Gastrocnemius medialis (tissue), 4 donors: ENCODE measurements at regions not wholly inside any gene's neighbourhood (a gene's known extent, or its start where the extent isn't known, plus 50 kb on each side); places are given as distances from the start of the nearest gene placed in this dataset.

Source experiments
- POLR2A ChIP-seq, 2 donors: fragments of 450-650 bp; IDR thresholded peaks; one replicate each; pipeline ENCODE4 v1.6.1; 2017; ENCODE audit warnings: antibody characterized with exemption in 2 of 2, mild to moderate bottlenecking in 2 of 2, moderate library complexity in 2 of 2
- TF ChIP-seq, protein P1 (sequence below), 5 experiments: fragments of 450-650 bp in 3 of 5; fragments of 200-600 bp in 2 of 5; sonication (generic) in 2 of 5; IDR thresholded peaks in 4 of 5; conservative IDR thresholded peaks in 1 of 5; 1 replicate in 4 of 5; 2 replicates in 1 of 5; pipeline ENCODE4 v1.5.1; 2016 to 2019; ENCODE audit warnings: antibody characterized with exemption in 5 of 5, mild to moderate bottlenecking in 3 of 5, moderate library complexity in 3 of 5

DNA sequence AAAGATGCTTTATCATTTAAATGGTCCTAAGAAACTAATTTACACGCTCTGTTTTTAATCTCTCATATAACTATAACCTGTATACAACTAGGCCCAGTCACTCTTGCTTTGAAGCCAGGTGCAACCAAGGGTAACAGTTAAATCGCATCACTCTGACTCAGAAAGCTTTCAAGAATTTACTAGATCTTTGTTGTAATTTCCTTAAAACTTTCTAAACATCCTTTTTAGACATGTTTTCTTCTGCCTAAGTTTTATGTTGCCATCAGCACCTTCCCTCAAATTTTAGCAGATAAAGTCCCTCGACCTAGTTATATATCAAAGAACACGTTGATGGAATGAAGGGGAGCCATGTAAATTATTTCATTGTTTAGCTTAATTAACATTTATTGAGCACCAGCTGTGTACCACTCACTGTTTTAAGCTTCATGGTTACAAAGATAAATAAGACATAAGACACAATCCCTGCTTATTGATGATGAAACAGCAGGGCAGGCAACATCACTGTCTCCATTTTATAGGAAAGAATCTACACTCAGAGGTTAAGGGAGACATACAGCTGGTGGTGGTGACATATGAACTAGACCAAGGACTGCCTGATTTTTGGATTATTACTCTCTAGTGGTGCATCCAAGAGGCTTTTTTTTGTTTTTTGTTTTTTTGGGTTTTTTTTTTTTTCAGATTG, 101.0 kb downstream of the CD200R1L start:
- no peak for TF ChIP-seq POLR2A (IDR thresholded peaks at IDR 0.05)
- TF ChIP-seq, protein P1, sequence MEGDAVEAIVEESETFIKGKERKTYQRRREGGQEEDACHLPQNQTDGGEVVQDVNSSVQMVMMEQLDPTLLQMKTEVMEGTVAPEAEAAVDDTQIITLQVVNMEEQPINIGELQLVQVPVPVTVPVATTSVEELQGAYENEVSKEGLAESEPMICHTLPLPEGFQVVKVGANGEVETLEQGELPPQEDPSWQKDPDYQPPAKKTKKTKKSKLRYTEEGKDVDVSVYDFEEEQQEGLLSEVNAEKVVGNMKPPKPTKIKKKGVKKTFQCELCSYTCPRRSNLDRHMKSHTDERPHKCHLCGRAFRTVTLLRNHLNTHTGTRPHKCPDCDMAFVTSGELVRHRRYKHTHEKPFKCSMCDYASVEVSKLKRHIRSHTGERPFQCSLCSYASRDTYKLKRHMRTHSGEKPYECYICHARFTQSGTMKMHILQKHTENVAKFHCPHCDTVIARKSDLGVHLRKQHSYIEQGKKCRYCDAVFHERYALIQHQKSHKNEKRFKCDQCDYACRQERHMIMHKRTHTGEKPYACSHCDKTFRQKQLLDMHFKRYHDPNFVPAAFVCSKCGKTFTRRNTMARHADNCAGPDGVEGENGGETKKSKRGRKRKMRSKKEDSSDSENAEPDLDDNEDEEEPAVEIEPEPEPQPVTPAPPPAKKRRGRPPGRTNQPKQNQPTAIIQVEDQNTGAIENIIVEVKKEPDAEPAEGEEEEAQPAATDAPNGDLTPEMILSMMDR (IDR thresholded peaks at IDR 0.05 in 4 of 5, conservative IDR thresholded peaks at IDR 0.05 in 1 of 5) = no peak
